GM12878 (cell line): ENCODE measurements at regions not wholly inside any gene's neighbourhood (a gene's known extent, or its start where the extent isn't known, plus 50 kb on each side); places are given as distances from the start of the nearest gene placed in this dataset.

Source experiments
- ATAC-seq: fragments of 200-7000 bp; cut with Tn5 transposase; 3 replicates; pipeline ENCODE4 v1.9.1; 2020; ENCODE audit warnings: mild to moderate bottlenecking, moderate library complexity
- BruUV-seq: library from RNA; stranded (reverse); fragments of 400-500 nt; replicated peaks from 2 replicates; lab custom pipeline; 2021; lab: Mats Ljungman, UMichigan
- CTCF ChIA-PET: fragments of 300-600 bp; sonication (Branson Sonifier 250); formaldehyde crosslinking; extraction: SDS; loops from one replicate; lab custom pipeline; 2021; ENCODE audit warnings: inconsistent platforms; lab: Yijun Ruan, JAX
- POLR2A ChIA-PET: fragments of 350-600 bp; formaldehyde crosslinking; extraction: SDS; loops from one replicate; lab custom pipeline; 2021; ENCODE audit warnings: inconsistent platforms; lab: Charles Lee
- RAD21 ChIA-PET: fragments of 300-600 bp; sonication (Branson Sonifier 250); formaldehyde crosslinking; loops from one replicate; lab custom pipeline; 2023; ENCODE audit warnings: antibody characterized with exemption; ENCODE audit not compliant: unreplicated experiment; lab: Charles Lee
- SMC1A ChIA-PET: fragments of 300-600 bp; sonication (Branson Sonifier 250); formaldehyde crosslinking; loops from one replicate; lab custom pipeline; 2023; ENCODE audit not compliant: unreplicated experiment, uncharacterized antibody; lab: Charles Lee
- DNase-seq: peaks from one replicate; pipeline ENCODE4 v3.0.0-alpha.2; 2011; ENCODE audit warnings: low read depth, low spot score
- FAIRE-seq: peaks from 3 replicates; lab custom pipeline; 2011; peaks lifted over from hg19 to GRCh38; lab: Jason Lieb, UNC
- H2AFZ ChIP-seq: 2 replicates; pipeline ENCODE4 v1.6.0; 2011; ENCODE audit warnings: low read depth, low read length, control low read depth; ENCODE audit not compliant: control insufficient read depth
- H3K27ac ChIP-seq: 2 replicates; pipeline ENCODE4 v1.5.1; 2011; ENCODE audit warnings: control low read depth; ENCODE audit not compliant: control insufficient read depth, insufficient read depth
- H3K27me3 ChIP-seq, 2 experiments: replicated peaks in 1 of 2; 2 replicates each; pipeline versions ENCODE4 v1.6.0 to v1.6.1; 2011; ENCODE audit warnings: low read length in 1 of 2; ENCODE audit not compliant: control insufficient read depth in 2 of 2, insufficient read depth in 2 of 2
- H3K36me3 ChIP-seq, 2 experiments: 2 replicates each; pipeline ENCODE4 v1.5.1; 2011; ENCODE audit warnings: low read length in 1 of 2; ENCODE audit not compliant: control insufficient read depth in 2 of 2, insufficient read depth in 2 of 2
- H3K4me1 ChIP-seq: 2 replicates; pipeline ENCODE4 v1.6.1; 2011; ENCODE audit warnings: mild to moderate bottlenecking, low read length, moderate library complexity, mixed read lengths; ENCODE audit not compliant: control insufficient read depth, insufficient read depth
- H3K4me2 ChIP-seq: 2 replicates; pipeline ENCODE4 v1.6.0; 2011; ENCODE audit warnings: control low read depth; ENCODE audit not compliant: control insufficient read depth, insufficient read depth
- H3K4me3 ChIP-seq: fragments of 200-600 bp; sonication (generic); 2 replicates; pipeline ENCODE4 v1.5.1; 2016
- H3K79me2 ChIP-seq: 2 replicates; pipeline ENCODE4 v1.6.0; 2011; ENCODE audit warnings: low read length; ENCODE audit not compliant: control insufficient read depth, insufficient read depth
- H3K9ac ChIP-seq: 2 replicates; pipeline ENCODE4 v1.8.0; 2011; ENCODE audit warnings: low read length, control low read depth, mixed read lengths; ENCODE audit not compliant: control insufficient read depth, insufficient read depth
- H3K9me3 ChIP-seq: replicated peaks from 3 replicates; pipeline ENCODE4 v1.5.1; 2011; ENCODE audit warnings: mild to moderate bottlenecking, low read length; ENCODE audit not compliant: control insufficient read depth, insufficient read depth
- H4K20me1 ChIP-seq: 2 replicates; pipeline ENCODE4 v1.6.0; 2011; ENCODE audit not compliant: control insufficient read depth, insufficient read depth
- CEBPZ ChIP-seq: fragments of 150-350 bp; IDR thresholded peaks from 2 replicates; pipeline ENCODE4 v1.6.1; 2016; ENCODE audit warnings: low read depth, low read length
- CREM ChIP-seq: IDR thresholded peaks from 2 replicates; pipeline ENCODE4 v1.6.1; 2014; ENCODE audit warnings: antibody characterized with exemption, low read depth
- FOS ChIP-seq: IDR thresholded peaks from 3 replicates; pipeline ENCODE4 v1.6.1; 2011; ENCODE audit warnings: borderline replicate concordance; ENCODE audit not compliant: insufficient read length; ENCODE audit errors: extremely low read depth
- GABPA ChIP-seq: IDR thresholded peaks from 2 replicates; pipeline ENCODE4 v1.6.1; 2014; ENCODE audit warnings: antibody characterized with exemption, low read depth, mild to moderate bottlenecking, inconsistent platforms
- IRF3 ChIP-seq: fragments of 450-650 bp; IDR thresholded peaks from 2 replicates; pipeline ENCODE4 v1.6.1; 2014; ENCODE audit warnings: mild to moderate bottlenecking
- KLF5 ChIP-seq: fragments of 450-650 bp; IDR thresholded peaks from 2 replicates; pipeline ENCODE4 v1.6.1; 2014; ENCODE audit warnings: mild to moderate bottlenecking; ENCODE audit not compliant: partially characterized antibody
- MEF2A ChIP-seq: IDR thresholded peaks from 2 replicates; pipeline ENCODE4 v1.6.1; 2011; ENCODE audit warnings: low read depth, mild to moderate bottlenecking, low read length, moderate library complexity; ENCODE audit not compliant: insufficient read depth
- MTA3 ChIP-seq: IDR thresholded peaks from 2 replicates; pipeline ENCODE4 v1.6.1; 2012; ENCODE audit warnings: low read length, inconsistent platforms, borderline replicate concordance
- NR2C1 ChIP-seq: fragments of 450-650 bp; IDR thresholded peaks from 2 replicates; pipeline ENCODE4 v1.6.1; 2017; ENCODE audit warnings: antibody characterized with exemption, mild to moderate bottlenecking, moderate library complexity
- PAX8 ChIP-seq: fragments of 450-650 bp; IDR thresholded peaks from 2 replicates; pipeline ENCODE4 v1.6.1; 2017; ENCODE audit warnings: mild to moderate bottlenecking, moderate library complexity
- POU2F2 ChIP-seq: IDR thresholded peaks from 3 replicates; pipeline ENCODE4 v1.6.1; 2011; ENCODE audit warnings: low read depth, mild to moderate bottlenecking, low read length, borderline replicate concordance
- RB1 ChIP-seq: fragments of 450-650 bp; formaldehyde crosslinking; IDR thresholded peaks from 2 replicates; pipeline ENCODE4 v1.6.1; 2017; ENCODE audit warnings: mild to moderate bottlenecking, borderline replicate concordance
- TAF1 ChIP-seq: IDR thresholded peaks from 2 replicates; pipeline ENCODE4 v1.6.1; 2011; ENCODE audit warnings: mild to moderate bottlenecking, low read depth, low read length, borderline replicate concordance
- TCF12 ChIP-seq: IDR thresholded peaks from 2 replicates; pipeline ENCODE4 v1.6.1; 2011; ENCODE audit warnings: low read depth, mild to moderate bottlenecking, low read length
- WGBS: methylation state at CpG from one replicate; pipeline ENCODE4 v1.1.6; 2016; ENCODE audit warnings: low lambda C conversion rate; ENCODE audit not compliant: insufficient replicate concordance, insufficient coverage; ENCODE audit errors: missing lambda C conversion rate; 5-methylcytosine and 5-hydroxymethylcytosine counted together
- in situ Hi-C: fragments of 300-500 bp; cut with MboI; formaldehyde crosslinking; loops from 9 replicates; pipeline ENCODE4 v1.14.3; 2018; ENCODE audit warnings: mixed read lengths
- intact Hi-C: fragments of 100-400 bp; cut with micrococcal nuclease; formaldehyde crosslinking; loops from one replicate; pipeline ENCODE4 v1.14.2; 2022; ENCODE audit not compliant: unreplicated experiment

- in situ Hi-C loops: no loop called here
- TF ChIP-seq TCF12 (no peak), MTA3 (no peak), NR2C1 (no peak), CREM (no peak), FOS (no peak)
- Histone ChIP-seq H3K9me3 (no peaks in the 10 kb centered on the region), H3K79me2 (no peaks in the 10 kb centered on the region), H3K4me3 (no peak overlapping the region), H4K20me1 (no peaks in the 10 kb centered on the region), H3K27ac (no peak overlapping the region), H3K9ac (no peak overlapping the region), H2AFZ (no peak overlapping the region), H3K36me3 (no peaks in the 10 kb centered on the region), H3K4me2 (no peak overlapping the region), H3K27me3 (no peaks in the 10 kb centered on the region; a peak in 1 of 4 replicates), H3K4me1 (no peaks in the 10 kb centered on the region)
- ATAC-seq (no peak), DNase-seq (no peak), FAIRE-seq (no peak)
- ChIA-PET CTCF (no interaction called here), SMC1A (no interaction called here), POLR2A (no interaction called here), RAD21 (no interaction called here)
- WGBS: 0% methylated on average over 1 of the region's 1 CpG
- intact Hi-C loops: no loop called here
- no TSS peak for BruUV-seq
Observed at GRCh38 chr2:180907731-180908130, 72.7 kb upstream of the UBE2E3 start.

DNA sequence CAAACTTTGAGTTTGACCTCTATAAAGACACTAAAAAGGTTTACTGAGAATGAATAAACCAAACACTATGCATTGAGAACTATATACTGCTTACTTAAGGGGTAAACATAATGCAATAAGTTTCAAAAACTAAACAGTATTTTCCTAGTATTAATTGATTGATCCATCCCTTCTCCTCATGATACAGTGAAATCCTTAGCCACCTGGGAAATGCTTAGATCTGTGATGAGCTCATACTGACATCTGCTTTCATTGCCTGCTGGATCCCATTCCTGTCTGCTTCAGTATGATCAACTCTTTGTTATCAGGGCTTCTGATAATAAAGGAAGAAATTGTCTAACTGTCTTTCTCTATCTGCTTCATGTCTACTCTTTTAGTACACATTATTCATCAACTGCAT lies 74.9 kb upstream of the UBE2E3 start:
- H3K9me3 ChIP-seq: no peaks in the 10 kb centered on the region
- ChIA-PET POLR2A (no interaction called here), CTCF (interaction anchor here (1.6 kb wide), 1 partner anchor 153 kb away, joined by 4 read pairs; no protein-coding TSS in a partner anchor), RAD21 (no interaction called here), SMC1A (interaction anchor here (1.0 kb wide), 1 partner anchor 9 kb away, joined by 3 read pairs; no protein-coding TSS in a partner anchor)
- no peak overlapping the region for H3K27ac ChIP-seq
- H3K27me3 ChIP-seq: no peaks in the 10 kb centered on the region; a peak in 1 of 4 replicates
- no peaks in the 10 kb centered on the region for H3K4me1 ChIP-seq
- ATAC-seq (no peak), FAIRE-seq (no peak), DNase-seq (no peak)
- no peaks in the 10 kb centered on the region for H4K20me1 ChIP-seq
- no peak overlapping the region for H3K4me3 ChIP-seq
- intact Hi-C loops: no loop called here
- no peak overlapping the region for H2AFZ ChIP-seq
- H3K79me2 ChIP-seq: no peaks in the 10 kb centered on the region
- no TSS peak for BruUV-seq
- H3K36me3 ChIP-seq: no peaks in the 10 kb centered on the region
- in situ Hi-C loops: no loop called here
- no peak overlapping the region for H3K9ac ChIP-seq
- H3K4me2 ChIP-seq: no peak overlapping the region
- TF ChIP-seq POU2F2 (no peak), PAX8 (no peak), IRF3 (no peak), RB1 (no peak), MEF2A (no peak), KLF5 (no peak), TAF1 (no peak), GABPA (no peak), CEBPZ (no peak)
